ENCODE measurements at regions not wholly inside any gene's neighbourhood (a gene's known extent, or its start where the extent isn't known, plus 50 kb on each side); places are given as distances from the start of the nearest gene placed in this dataset.
A peak's percentile ranks its signal among the peaks of the same experiment; 100 is the strongest.

DNA sequence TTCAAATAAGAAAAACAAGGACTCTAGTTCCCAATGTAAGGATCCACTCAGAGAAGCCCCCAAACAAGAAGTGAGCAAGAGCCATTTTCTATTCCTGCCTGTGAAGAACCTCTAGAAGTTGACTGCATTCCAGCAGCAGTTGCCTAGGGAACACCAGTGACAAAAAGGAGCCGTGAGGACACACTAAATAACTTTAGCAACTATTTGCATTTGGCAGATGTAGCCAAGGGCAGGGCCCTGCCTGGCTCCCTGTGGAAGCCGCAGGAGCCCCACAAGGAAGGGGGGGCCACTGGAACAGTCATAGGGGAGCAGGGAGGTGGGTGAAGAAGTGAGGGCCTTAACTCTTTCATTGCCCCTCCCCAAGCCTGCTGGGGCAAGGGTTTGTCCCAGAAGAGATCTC, 470.2 kb upstream of the PROK2 start:
- DNase-seq (ENCODE audit: low read depth in 1 of 2, low spot score in 2 of 2) (no peak), FAIRE-seq (no peak)
- H3K23ac ChIP-seq (ENCODE audit: insufficient read length): no peak overlapping the region
- no peak overlapping the region for H2AK5ac ChIP-seq (ENCODE audit: low read depth, low read length)
- H2BK5ac ChIP-seq (ENCODE audit: low read depth, low read length): no peak overlapping the region
- peaks cover 0 to 13% (median 6%) of the 10 kb centered on the region in 4 experiments; a peak in 6 of 7 replicates for H3K4me1 ChIP-seq (replicated peaks in 1 of 4; ENCODE audit: control insufficient read depth in 3 of 4, insufficient read depth in 4 of 4, low read length in 3 of 4)
- 68% methylated on average over 2 of the region's 2 CpGs; no CpG with 5 or more reads in 1 of the 2 experiments for WGBS, 2 experiments (ENCODE audit: extremely low coverage in 1 of 2, insufficient coverage in 1 of 2, insufficient read length in 1 of 2, insufficient replicate concordance in 2 of 2, low coverage in 1 of 2, low lambda C conversion rate in 2 of 2, missing lambda C conversion rate in 1 of 2)
- H3K14ac ChIP-seq (ENCODE audit: insufficient read length): no peak overlapping the region
- peaks cover 0 to 3% of the 10 kb centered on the region in 2 experiments; a peak in 2 of 4 replicates for H3K9me3 ChIP-seq (ENCODE audit: insufficient read depth in 2 of 2, low read depth in 1 of 2, low read length in 1 of 2)
- no peak overlapping the region for H2AFZ ChIP-seq (ENCODE audit: low read length)
- no peak overlapping the region for H2BK120ac ChIP-seq (replicated peaks; ENCODE audit: low read depth, low read length)
- ChIA-PET POLR2A (ENCODE audit: partially characterized antibody) (no interaction called here), CTCF (ENCODE audit: partially characterized antibody) (interaction anchor here (0.7 to 5.2 kb wide), 10 partner anchors 10 to 596 kb away, joined by 3 to 16 read pairs (median 3); no protein-coding TSS in a partner anchor)
- no peak overlapping the region for H3K4ac ChIP-seq (replicated peaks; ENCODE audit: insufficient read length, low read depth, low read length)
- H2BK20ac ChIP-seq (ENCODE audit: low read length): no peak overlapping the region
- no peaks in the 10 kb centered on the region for H3K23me2 ChIP-seq (ENCODE audit: low read depth, low read length)
- H4K5ac ChIP-seq (ENCODE audit: insufficient read length, low read depth, low read length): no peak overlapping the region
- no peak overlapping the region for H3K56ac ChIP-seq (replicated peaks; ENCODE audit: insufficient read length, low read depth, low read length)
- H4K91ac ChIP-seq (replicated peaks; ENCODE audit: insufficient read length, low read length): no peak overlapping the region
- H2BK15ac ChIP-seq (ENCODE audit: low read length): no peak overlapping the region
- H3K9ac ChIP-seq (replicated peaks in 1 of 4; ENCODE audit: extremely low read depth in 1 of 4, low read depth in 3 of 4, low read length in 3 of 4): no peak overlapping the region
- no peaks in the 10 kb centered on the region for H3K79me1 ChIP-seq (ENCODE audit: low read depth, low read length)
- H3K27me3 ChIP-seq (replicated peaks in 1 of 4; ENCODE audit: control insufficient read depth in 3 of 4, extremely low read depth in 1 of 4, insufficient read depth in 3 of 4, low read length in 3 of 4): no peaks in the 10 kb centered on the region
- no peak overlapping the region for H3K4me3 ChIP-seq (ENCODE audit: extremely low read depth in 1 of 4, insufficient read depth in 2 of 4, low read depth in 3 of 4, low read length in 4 of 4)
- H3K4me2 ChIP-seq (ENCODE audit: insufficient read depth in 1 of 2, low read depth in 2 of 2, low read length in 2 of 2): 0 out of 4 replicates have a peak overlapping the region, but pooled peaks of 1 of the 2 experiments have one; percentile 1
- H3K36me3 ChIP-seq (ENCODE audit: control insufficient read depth in 2 of 4, insufficient read depth in 4 of 4, low read length in 3 of 4): no peaks in the 10 kb centered on the region
- no peaks in the 10 kb centered on the region for H4K20me1 ChIP-seq (replicated peaks in 1 of 2; ENCODE audit: control insufficient read depth in 1 of 2, insufficient read depth in 2 of 2, low read length in 2 of 2)
- H3K79me2 ChIP-seq (ENCODE audit: control insufficient read depth in 1 of 2, insufficient read depth in 2 of 2, low read length in 2 of 2): no peaks in the 10 kb centered on the region
- H3K27ac ChIP-seq (ENCODE audit: low read depth, low read length): no peak overlapping the region; the same call in 1 of the 2 replicates
- H2BK12ac ChIP-seq (ENCODE audit: low read depth, low read length): no peak overlapping the region
- TF ChIP-seq USF2 (IDR thresholded peaks at IDR 0.05; ENCODE audit: low read length) (no peak), RNF2 (IDR thresholded peaks at IDR 0.05; ENCODE audit: borderline replicate concordance, low read depth, low read length, missing control alignments, poor library complexity, severe bottlenecking) (no peak), TEAD4 (IDR thresholded peaks at IDR 0.05; ENCODE audit: low read depth, low read length) (peak; percentile 70; the same call in 1 of the 2 replicates), BRCA1 (IDR thresholded peaks at IDR 0.05; ENCODE audit: low read depth, low read length) (no peak), TAF1 (IDR thresholded peaks at IDR 0.05; ENCODE audit: low read depth, low read length) (no peak), NANOG (IDR thresholded peaks at IDR 0.05; ENCODE audit: insufficient read depth, low read depth, low read length, poor library complexity, severe bottlenecking) (no peak)
- TF ChIP-seq, protein P1, sequence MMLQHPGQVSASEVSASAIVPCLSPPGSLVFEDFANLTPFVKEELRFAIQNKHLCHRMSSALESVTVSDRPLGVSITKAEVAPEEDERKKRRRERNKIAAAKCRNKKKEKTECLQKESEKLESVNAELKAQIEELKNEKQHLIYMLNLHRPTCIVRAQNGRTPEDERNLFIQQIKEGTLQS (IDR thresholded peaks at IDR 0.05; ENCODE audit: insufficient read depth, low read depth, low read length): no peak
- H4K8ac ChIP-seq (ENCODE audit: extremely low read depth, insufficient read depth, low read length): no peak overlapping the region
- H3K18ac ChIP-seq (ENCODE audit: extremely low read depth, low read length): 0 out of 2 replicates have a peak overlapping the region, but pooled peaks have one; percentile 15

All from H1 (cell line).